GM19372 (cell line): ENCODE measurements at regions not wholly inside any gene's neighbourhood (a gene's known extent, or its start where the extent isn't known, plus 50 kb on each side); places are given as distances from the start of the nearest gene placed in this dataset.

Experiments used
- ATAC-seq: cut with Tn5 transposase; IDR thresholded peaks from one replicate; pipeline ENCODE4 v1.9.1; 2021; ENCODE audit warnings: mild to moderate bottlenecking, low read depth, moderate library complexity; ENCODE audit not compliant: unreplicated experiment

GRCh38 chr1:57963581-57963980 lies 539.7 kb upstream of the DAB1 start:
- no peak for ATAC-seq

- ATAC-seq: no peak
These were observed 535.8 kb upstream of the DAB1 start for GRCh38 chr1:57959531-57960241.

DNA sequence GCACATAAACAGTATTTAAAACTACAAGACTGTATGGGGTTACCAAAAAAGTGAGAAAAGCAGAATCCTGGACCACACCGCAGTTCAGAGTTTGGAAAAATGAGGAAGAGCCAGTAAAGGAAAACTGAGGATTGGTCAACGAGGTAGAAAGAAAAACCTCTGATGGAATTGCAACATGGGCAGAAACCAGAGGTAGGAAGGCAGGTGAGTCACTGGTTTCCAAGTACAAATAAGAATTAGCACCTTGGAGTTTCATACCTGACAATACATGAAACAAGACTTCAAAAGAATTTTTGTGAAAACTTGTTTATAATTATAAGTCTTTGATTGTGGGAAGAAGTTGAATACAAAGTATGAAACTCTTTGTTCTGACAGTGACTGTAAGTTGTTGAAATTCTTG lies 533.7 kb upstream of the DAB1 start:
- no peak for ATAC-seq

DNA sequence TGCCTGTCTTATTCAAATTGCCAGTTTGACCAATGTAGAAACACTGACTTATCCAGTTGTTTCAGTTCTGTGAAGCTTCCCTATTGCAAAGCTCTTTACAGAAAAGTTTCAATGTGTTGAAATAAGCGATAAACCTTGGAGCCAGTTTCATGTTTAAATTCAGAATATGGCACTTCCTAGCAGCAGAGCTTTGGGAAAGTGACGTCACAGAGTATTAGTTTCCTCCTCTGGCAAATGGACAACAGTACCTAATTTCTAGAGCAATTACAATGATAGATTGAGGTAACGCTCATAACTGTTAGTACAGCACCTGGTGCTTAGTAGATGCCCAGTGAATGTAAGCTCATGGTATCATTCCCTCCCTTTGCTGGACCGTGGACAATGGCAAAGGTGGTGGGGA lies 527.5 kb upstream of the DAB1 start:
- no peak for ATAC-seq

DNA sequence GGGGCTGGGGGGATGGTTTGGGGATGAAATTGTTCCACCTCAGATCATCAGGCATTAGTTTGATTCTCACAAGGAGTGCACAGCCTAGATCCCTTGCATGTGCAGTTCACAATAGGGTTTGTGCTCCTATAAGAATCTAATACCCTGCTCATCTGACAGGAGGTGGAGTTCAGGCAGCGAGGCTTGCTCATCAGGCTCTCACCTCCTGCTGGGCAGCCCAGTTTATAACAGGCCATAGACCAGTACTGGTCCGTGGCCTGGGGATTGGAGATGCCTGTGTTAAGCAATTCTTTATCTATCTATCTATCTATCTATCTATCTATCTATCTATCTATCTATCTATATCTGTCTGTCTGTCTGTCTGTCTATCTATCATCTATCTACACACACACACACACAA lies 525.3 kb upstream of the DAB1 start:
- no peak for ATAC-seq

GRCh38 chr1:57947471-57947870 lies 523.6 kb upstream of the DAB1 start:
- no peak for ATAC-seq

DNA sequence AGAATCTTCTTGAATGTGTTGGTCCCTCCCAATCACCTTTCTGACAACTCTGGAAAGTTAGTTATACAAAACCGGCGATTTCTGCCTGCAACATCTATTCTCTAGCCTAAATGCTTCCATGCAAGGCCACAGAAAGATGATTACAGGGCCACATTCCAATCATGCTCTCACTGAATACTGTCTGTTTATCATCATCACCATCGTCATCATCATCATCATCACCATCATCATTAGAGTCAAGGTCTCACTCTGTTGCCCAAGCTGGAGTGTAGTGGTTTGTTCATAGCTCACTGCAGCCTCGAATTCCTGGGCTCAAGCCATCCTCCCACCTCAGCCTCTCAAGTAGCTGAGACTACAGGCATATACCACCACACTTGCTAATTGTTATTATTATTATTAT lies 521.2 kb upstream of the DAB1 start:
- no peak for ATAC-seq

DNA sequence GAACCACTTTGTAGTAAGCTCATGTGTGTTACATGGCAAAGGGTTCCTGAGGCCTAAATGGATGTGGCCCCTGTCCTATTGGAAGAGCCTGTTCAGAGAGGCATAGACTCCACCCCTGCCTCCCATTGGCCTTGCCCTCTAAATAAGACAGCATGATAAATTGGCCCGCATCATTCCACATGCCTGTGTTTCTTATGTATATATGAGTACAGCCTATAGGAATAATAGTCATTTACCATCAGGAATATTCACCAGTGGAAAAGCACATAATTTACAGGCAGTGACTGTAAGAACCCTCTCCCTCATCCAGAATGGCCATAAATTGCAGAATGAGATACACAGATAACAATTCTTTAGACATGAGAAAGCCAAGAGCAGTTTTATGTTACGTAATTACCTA lies 519.5 kb upstream of the DAB1 start:
- ATAC-seq: no peak

DNA sequence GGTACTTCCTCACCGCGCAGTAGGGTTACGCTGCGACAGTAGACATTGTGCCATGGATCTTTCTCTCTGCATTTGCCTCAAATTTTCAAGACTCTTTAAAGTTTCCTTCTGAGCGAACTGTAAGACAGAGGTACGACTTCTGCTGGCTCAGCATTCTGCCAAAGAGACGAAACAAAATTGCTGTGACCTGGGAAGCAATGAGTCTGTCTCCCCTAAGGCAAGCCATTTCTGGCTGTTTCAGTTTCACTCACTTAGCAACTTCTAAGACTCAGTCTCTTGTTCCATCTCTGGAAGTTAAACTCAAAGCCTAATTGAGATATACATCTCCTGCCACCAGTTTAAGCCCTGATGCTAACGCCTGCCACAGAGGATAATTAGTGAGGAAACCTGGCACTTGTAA lies 510.9 kb upstream of the DAB1 start:
- no peak for ATAC-seq

DNA sequence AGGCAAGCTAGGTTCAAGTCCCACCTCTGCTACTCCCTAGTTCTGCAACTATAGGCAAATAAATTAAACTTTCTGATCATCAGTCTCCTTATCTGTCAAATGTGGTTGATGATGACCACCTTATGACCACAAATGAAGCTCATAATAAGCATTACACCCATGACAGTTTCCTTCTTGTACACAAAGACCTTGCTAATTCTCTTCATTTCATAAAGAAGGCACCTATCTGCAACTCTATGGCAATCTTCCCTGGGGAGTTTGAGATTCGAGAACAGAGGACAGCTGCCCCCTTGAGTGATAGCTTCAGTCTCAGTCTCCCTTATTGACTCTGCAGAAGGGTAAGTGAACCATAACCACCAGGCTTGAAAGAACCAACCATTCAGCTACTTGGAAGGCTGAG lies 503.1 kb upstream of the DAB1 start:
- ATAC-seq: no peak

GRCh38 chr1:57926025-57926552 lies 502.2 kb upstream of the DAB1 start:
- ATAC-seq: no peak

GRCh38 chr1:57925226-57925625 lies 501.4 kb upstream of the DAB1 start:
- ATAC-seq: no peak

- no peak for ATAC-seq
These were observed 498.3 kb upstream of the DAB1 start for GRCh38 chr1:57922130-57922529.

DNA sequence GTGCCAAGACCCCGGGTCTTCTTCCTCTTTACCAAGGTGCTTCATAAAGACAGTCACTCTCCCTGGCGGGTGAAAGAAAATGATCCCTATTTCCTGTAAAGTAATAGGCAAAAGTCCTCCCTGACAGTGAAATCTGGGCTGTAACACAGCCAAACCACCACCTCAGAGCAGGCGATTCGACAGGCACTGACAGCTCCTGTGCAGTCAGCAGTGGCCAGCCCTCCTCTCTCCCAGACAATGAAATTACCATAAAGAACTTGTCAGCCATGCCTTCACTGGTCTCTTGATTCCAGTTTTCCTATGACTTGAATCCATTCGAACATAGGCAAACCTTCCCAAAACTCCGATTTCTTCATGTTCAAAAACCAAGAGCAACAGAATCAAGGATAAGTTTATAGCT lies 492.2 kb upstream of the DAB1 start:
- no peak for ATAC-seq

GRCh38 chr1:57911427-57911826 lies 487.6 kb upstream of the DAB1 start:
- ATAC-seq: no peak

GRCh38 chr1:57910782-57911181 lies 486.9 kb upstream of the DAB1 start:
- ATAC-seq: no peak

- ATAC-seq: no peak
These were observed 486.4 kb upstream of the DAB1 start for GRCh38 chr1:57910305-57910704.

- no peak for ATAC-seq
These were observed 484.5 kb upstream of the DAB1 start for GRCh38 chr1:57908147-57908890.

DNA sequence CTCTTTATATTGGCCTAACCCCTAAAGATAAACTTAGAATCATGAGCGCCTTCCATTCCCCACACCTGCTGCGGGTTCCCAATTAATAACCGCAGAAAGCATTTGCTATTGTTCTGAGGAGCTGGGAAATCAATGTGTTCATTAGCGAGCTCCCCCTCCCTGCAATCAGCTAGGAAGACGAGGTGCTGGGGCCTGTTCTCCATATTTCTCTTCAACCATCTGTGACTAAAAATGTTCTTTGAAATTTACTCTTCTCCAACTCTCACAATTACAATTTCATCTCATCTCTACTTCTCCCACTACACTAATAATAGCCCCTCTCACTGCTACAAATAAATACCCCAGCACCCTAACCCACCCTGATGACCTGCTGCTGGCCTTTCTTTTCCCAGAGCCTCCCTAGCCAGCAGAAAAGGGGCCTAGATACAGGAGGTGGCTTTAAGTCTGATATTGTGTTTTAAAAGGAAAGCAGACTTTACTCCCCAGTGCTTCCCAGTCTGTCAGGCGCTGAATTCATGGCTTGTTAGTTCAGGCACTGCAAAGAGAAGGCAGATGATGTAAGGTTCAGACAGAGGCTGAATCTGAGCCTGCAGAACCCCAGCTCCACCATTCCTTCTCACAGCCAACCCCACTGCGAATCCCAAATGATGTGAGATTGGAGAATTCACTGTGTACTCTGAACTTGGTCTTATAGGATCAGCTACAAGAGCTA lies 477.5 kb upstream of the DAB1 start:
- ATAC-seq: no peak

DNA sequence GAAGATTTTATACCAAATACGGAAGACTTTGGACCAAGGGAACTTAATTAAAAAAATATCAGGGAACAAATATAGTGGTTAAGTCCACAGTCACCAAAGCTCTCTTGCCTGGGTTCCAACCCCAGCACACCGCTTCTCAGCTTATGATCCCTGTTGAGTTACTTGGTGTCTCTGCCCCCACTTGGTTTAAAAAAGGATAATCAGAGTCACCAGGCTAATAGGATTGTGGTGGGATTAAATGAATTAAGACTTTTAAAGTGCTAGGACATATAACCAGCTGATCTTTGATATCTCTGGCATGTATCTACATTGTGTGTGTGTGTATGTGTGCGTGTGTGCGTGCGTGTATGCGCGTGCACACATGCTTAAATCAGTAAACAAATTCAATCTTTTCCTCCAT lies 474.7 kb upstream of the DAB1 start:
- ATAC-seq: no peak

DNA sequence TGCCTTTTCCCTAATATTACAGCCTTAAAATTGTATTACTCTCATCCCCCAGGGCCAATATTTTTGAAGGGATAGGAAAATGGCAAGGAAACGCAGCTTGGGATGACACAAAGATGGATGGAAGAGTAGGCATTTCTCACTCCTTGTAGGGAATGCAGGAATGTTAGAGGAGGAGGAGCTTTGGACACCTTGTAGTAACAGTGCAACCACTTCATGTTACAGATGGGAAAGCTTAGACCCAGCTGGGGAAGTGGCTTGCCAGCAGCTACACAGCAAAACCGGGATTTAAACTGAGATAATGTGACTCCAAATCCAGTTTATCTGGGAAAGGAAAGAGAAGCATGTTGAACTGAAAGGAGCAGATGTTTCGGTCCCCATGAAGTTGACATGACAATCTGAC lies 473.7 kb upstream of the DAB1 start:
- no peak for ATAC-seq
